RWPE2 (cell line): ENCODE measurements at regions not wholly inside any gene's neighbourhood (a gene's known extent, or its start where the extent isn't known, plus 50 kb on each side); places are given as distances from the start of the nearest gene placed in this dataset.

ENCODE experiments used
- ATAC-seq: fragments of 200-7000 bp; cut with Tn5 transposase; 3 replicates; pipeline ENCODE4 v1.9.1; 2021; ENCODE audit warnings: low read depth
- DNase-seq: peaks from one replicate; pipeline ENCODE4 v3.0.0-alpha.2; 2020; ENCODE audit warnings: low spot score
- H3K27ac ChIP-seq: fragments of 450-650 bp; 2 replicates; pipeline ENCODE4 v1.5.1; 2017; ENCODE audit warnings: mild to moderate bottlenecking; ENCODE audit not compliant: poor library complexity, severe bottlenecking
- H3K27me3 ChIP-seq: fragments of 250-450 bp; sonication (Bioruptor Pico); 2 replicates; pipeline ENCODE4 v1.5.1; 2021; ENCODE audit warnings: mild to moderate bottlenecking, moderate library complexity; ENCODE audit not compliant: insufficient read depth, poor library complexity, severe bottlenecking
- H3K36me3 ChIP-seq: fragments of 250-450 bp; sonication (Bioruptor Pico); 2 replicates; pipeline ENCODE4 v1.5.1; 2020; ENCODE audit warnings: low read depth, mild to moderate bottlenecking, moderate library complexity
- H3K4me1 ChIP-seq: fragments of 250-450 bp; sonication (Bioruptor Pico); 2 replicates; pipeline ENCODE4 v1.5.1; 2021; ENCODE audit warnings: mild to moderate bottlenecking, moderate library complexity; ENCODE audit not compliant: insufficient read depth, poor library complexity, severe bottlenecking
- H3K4me3 ChIP-seq: fragments of 250-450 bp; sonication (Bioruptor Pico); 2 replicates; pipeline ENCODE4 v1.5.1; 2021; ENCODE audit warnings: mild to moderate bottlenecking, moderate library complexity; ENCODE audit not compliant: severe bottlenecking
- H3K9me3 ChIP-seq: fragments of 250-450 bp; sonication (Bioruptor Pico); 2 replicates; pipeline ENCODE4 v1.5.1; 2021; ENCODE audit warnings: mild to moderate bottlenecking, moderate library complexity; ENCODE audit not compliant: severe bottlenecking
- TF ChIP-seq, protein P1 (sequence below): fragments of 450-650 bp; IDR thresholded peaks from one replicate; pipeline ENCODE4 v1.5.1; 2017; ENCODE audit warnings: mild to moderate bottlenecking, moderate library complexity; ENCODE audit not compliant: poor library complexity, severe bottlenecking

DNA sequence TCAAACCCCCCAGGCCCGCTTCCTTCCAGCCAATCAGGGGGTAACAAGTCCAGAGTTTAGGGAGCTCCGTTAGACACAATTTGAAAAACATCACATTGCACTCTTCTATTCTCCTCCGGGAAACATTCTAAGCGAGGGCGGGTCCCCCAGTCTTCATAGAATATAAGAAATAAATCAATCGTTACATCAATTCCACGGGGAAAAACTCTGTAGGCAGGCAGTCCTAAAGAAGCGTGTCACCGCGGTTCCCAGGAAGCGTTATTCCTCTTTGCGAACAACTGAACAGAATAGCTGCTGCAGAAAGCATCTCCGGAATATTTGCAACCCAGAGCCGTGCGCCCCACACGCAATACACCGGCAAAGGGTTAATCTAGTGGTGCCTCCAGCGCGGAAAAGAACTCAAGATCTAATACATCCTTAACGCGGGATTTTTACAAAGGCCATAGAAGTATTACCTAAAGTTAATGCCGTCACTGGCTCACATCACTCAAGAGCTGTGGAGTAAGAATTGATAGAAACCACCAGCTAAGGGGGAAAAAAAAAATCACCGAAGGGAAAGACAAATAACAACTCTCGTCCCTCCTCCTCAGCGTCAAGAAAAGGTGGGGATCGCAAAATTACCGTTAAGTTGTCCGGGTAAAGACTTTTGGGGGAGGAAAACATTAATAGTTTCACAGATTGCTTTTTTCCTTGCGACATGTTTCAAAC, 65.1 kb downstream of the KCNRG start:
- Histone ChIP-seq H3K27ac (peak overlapping the region; percentile 90), H3K4me1 (peaks cover 40% of the 10 kb centered on the region), H3K4me3 (peak overlapping the region; percentile 79), H3K9me3 (no peaks in the 10 kb centered on the region), H3K27me3 (no peaks in the 10 kb centered on the region), H3K36me3 (peaks cover 36% of the 10 kb centered on the region)
- DNase-seq = no peak
- TF ChIP-seq, protein P1, sequence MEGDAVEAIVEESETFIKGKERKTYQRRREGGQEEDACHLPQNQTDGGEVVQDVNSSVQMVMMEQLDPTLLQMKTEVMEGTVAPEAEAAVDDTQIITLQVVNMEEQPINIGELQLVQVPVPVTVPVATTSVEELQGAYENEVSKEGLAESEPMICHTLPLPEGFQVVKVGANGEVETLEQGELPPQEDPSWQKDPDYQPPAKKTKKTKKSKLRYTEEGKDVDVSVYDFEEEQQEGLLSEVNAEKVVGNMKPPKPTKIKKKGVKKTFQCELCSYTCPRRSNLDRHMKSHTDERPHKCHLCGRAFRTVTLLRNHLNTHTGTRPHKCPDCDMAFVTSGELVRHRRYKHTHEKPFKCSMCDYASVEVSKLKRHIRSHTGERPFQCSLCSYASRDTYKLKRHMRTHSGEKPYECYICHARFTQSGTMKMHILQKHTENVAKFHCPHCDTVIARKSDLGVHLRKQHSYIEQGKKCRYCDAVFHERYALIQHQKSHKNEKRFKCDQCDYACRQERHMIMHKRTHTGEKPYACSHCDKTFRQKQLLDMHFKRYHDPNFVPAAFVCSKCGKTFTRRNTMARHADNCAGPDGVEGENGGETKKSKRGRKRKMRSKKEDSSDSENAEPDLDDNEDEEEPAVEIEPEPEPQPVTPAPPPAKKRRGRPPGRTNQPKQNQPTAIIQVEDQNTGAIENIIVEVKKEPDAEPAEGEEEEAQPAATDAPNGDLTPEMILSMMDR = no peak
- ATAC-seq = no peak

DNA sequence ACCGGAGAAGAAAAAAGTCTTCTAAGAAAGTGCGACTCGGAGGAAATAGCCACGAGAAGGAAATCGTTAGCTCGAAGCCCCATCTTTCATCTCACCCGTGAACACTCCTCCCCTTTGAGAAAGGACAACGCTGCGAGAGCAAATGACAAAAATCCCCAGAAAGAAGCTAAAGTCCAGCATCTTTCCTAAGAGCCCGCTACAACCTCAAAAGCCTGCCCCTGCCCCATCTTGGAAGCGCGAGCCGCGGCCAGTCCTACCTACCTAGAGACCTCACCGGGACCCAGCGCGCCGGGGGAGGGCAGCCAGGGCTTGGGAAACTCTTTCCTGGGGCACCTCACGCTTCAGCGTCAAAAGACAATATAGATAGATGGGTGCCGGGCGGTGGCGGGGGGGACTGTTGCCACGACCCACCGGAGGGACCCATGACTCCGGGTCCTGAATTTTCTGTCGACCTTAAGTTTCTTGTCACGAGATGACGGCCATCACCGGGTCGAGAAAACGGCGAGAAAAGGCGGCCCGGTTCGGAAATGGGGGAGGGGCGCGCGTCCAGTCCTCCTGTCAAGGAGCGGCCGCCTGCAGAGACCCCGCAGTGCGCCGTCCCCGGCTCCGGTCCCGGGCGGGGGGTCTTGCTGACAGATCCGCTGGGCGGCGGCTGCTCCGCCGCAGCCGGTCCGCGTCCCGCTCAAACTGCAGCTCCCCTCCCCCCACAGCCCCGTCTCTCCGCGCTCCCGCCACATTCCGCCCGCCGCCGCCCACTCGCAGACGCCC, 65.9 kb downstream of the KCNRG start:
- Histone ChIP-seq H3K9me3 (no peaks in the 10 kb centered on the region), H3K36me3 (peaks cover 31% of the 10 kb centered on the region), H3K4me3 (peak overlapping the region; percentile 79), H3K4me1 (peaks cover 35% of the 10 kb centered on the region), H3K27me3 (no peaks in the 10 kb centered on the region), H3K27ac (peak overlapping the region; percentile 90)
- ATAC-seq (peak; percentile 14; the same call in 1 of the 3 replicates), DNase-seq (no peak)
- TF ChIP-seq, protein P1 = no peak

DNA sequence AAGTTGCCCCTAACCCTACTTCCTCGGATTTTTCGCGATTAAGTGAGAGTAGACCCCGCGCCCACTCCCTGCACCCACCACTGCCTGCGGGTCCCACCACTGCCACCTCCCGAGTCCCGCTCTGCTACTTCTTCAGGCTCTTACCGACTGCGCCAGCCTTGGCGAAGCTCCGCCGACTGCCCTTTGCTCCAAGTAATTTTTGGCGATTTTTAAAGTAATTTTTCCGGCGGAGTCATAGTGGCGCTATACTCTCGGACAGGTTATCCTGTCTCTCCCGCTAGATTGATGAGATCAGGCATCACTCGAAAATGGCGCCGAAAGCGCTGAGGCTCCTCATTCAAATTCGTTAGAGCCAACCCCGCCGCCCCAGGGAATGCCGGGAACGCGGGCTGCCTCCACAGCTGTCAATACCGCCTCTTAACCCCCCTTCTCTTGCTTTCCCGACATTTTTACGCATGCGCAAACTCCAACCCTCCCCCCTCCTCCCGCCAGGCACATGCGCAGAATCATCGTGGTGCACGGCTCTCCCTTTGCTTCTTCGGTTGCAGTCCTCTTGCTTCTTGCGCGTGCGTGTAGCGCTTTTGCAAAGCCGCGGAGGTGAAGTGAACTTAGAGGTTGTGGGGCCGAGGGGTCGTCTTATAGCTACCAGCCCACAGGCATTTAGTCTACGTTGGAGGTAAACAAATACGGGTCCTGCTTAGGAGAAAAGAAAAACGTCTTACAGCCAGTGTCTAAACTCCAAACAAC, 66.6 kb downstream of the KCNRG start:
- Histone ChIP-seq H3K27me3 (no peaks in the 10 kb centered on the region), H3K36me3 (peaks cover 31% of the 10 kb centered on the region), H3K27ac (peak overlapping the region; percentile 90), H3K4me1 (peaks cover 27% of the 10 kb centered on the region), H3K9me3 (no peaks in the 10 kb centered on the region), H3K4me3 (peak overlapping the region; percentile 79)
- peak; percentile 95 for DNase-seq
- TF ChIP-seq, protein P1 = peak; percentile 19
- ATAC-seq = peak; percentile 79

DNA sequence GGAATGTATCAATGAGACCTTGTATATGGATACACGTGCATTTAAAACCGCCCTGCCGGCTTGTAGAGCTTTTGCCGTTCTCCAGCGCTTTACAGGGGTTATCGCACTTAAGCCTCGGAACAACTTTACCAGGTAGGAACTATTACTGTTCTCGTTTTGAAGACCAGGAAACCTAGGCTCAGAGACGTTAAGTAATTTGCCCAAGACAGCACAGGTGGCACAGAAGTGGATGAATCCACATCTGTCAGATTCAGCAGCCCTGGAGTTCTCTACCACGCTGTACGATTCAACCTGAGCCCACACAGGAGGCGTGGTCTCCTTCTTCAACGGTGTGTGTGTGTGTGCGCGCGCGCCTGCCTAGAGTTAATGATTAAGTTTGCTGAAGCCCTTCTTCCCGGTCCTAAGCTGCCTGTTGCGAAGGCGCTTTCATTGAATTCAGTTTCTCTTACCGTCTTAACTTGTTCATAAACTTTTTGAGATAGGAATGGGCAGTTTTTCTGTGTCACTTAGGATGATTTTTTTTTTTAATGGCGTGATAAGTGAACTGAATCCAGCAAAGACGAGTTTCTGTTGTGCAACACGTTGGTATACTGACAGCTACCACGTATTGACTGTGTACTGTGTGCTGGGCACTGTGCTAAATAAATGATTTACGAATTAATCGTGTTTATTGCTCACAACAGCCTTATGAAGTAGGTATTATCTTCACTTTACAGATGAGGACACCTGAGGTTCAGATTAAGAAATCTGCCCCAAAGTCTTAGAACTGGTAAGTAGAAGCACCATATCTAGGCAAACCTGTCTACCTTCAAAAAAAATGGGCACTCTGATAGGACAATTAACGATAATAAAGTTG, 67.4 kb downstream of the KCNRG start:
- peak overlapping the region; percentile 90 for H3K27ac ChIP-seq
- H3K4me1 ChIP-seq = peaks cover 19% of the 10 kb centered on the region
- ATAC-seq (peak; percentile 80), DNase-seq (peak; percentile 77)
- H3K36me3 ChIP-seq = peaks cover 31% of the 10 kb centered on the region
- no peaks in the 10 kb centered on the region for H3K27me3 ChIP-seq
- TF ChIP-seq, protein P1 = no peak
- H3K9me3 ChIP-seq = no peaks in the 10 kb centered on the region
- H3K4me3 ChIP-seq = peak overlapping the region; percentile 79
